Mesenchymal stem cell (in vitro differentiated cells and primary cell): ENCODE measurements at regions not wholly inside any gene's neighbourhood (a gene's known extent, or its start where the extent isn't known, plus 50 kb on each side); places are given as distances from the start of the nearest gene placed in this dataset.

ENCODE experiments used
- DNase-seq: peaks from one replicate; pipeline ENCODE4 v3.0.0-alpha.2; 2013
- H2AFZ ChIP-seq: one replicate; pipeline ENCODE4 v1.6.1; 2013; ENCODE audit warnings: low read depth, mild to moderate bottlenecking, control low read depth, inconsistent platforms, low read length, moderate library complexity
- H2AK5ac ChIP-seq: 2 replicates; pipeline ENCODE4 v1.6.1; 2013; ENCODE audit warnings: low read length, moderate library complexity, mild to moderate bottlenecking, inconsistent platforms; ENCODE audit not compliant: severe bottlenecking
- H2BK120ac ChIP-seq: one replicate; pipeline ENCODE4 v1.6.1; 2013; ENCODE audit warnings: low read depth, mild to moderate bottlenecking, inconsistent platforms, low read length, moderate library complexity
- H2BK12ac ChIP-seq, 2 experiments: one replicate each; pipeline ENCODE4 v1.6.1; 2013; ENCODE audit warnings: inconsistent platforms in 2 of 2, low read length in 2 of 2, mild to moderate bottlenecking in 2 of 2, moderate library complexity in 2 of 2, control low read depth in 1 of 2
- H2BK15ac ChIP-seq: one replicate; pipeline ENCODE4 v1.6.1; 2013; ENCODE audit warnings: mild to moderate bottlenecking, low read depth, inconsistent platforms; ENCODE audit not compliant: poor library complexity, severe bottlenecking
- H2BK5ac ChIP-seq: 2 replicates; pipeline ENCODE4 v1.6.1; 2013; ENCODE audit warnings: low read depth, mild to moderate bottlenecking, low read length, control low read depth, inconsistent platforms; ENCODE audit not compliant: poor library complexity, severe bottlenecking
- H3K14ac ChIP-seq, 2 experiments: one replicate each; pipeline ENCODE4 v1.6.1; 2013; ENCODE audit warnings: inconsistent platforms in 2 of 2, low read length in 2 of 2, control low read depth in 1 of 2, mild to moderate bottlenecking in 1 of 2, moderate library complexity in 1 of 2
- H3K18ac ChIP-seq, 2 experiments: one replicate each; pipeline ENCODE4 v1.6.1; 2013; ENCODE audit warnings: inconsistent platforms in 2 of 2, low read length in 2 of 2, control low read depth in 1 of 2, low read depth in 1 of 2, mild to moderate bottlenecking in 1 of 2
- H3K23ac ChIP-seq, 2 experiments: one replicate each; pipeline ENCODE4 v1.6.1; 2013; ENCODE audit warnings: inconsistent platforms in 2 of 2, low read length in 2 of 2, mild to moderate bottlenecking in 2 of 2, moderate library complexity in 2 of 2, control low read depth in 1 of 2
- H3K27ac ChIP-seq: 2 replicates; pipeline ENCODE4 v1.5.1; 2013; ENCODE audit warnings: mild to moderate bottlenecking, moderate library complexity, low read length, control low read depth, inconsistent platforms; ENCODE audit not compliant: poor library complexity, severe bottlenecking
- H3K27me3 ChIP-seq, 2 experiments: 2 replicates each; pipeline versions ENCODE4 v1.6.1 to v1.7.0; 2013; ENCODE audit warnings: low read length in 2 of 2, mild to moderate bottlenecking in 2 of 2, moderate library complexity in 2 of 2, control low read depth in 1 of 2, inconsistent platforms in 1 of 2; ENCODE audit not compliant: control insufficient read depth in 1 of 2, insufficient read depth in 1 of 2
- H3K36me3 ChIP-seq, 2 experiments: 2 replicates each; pipeline versions ENCODE4 v1.6.1 to v1.7.0; 2013; ENCODE audit warnings: low read length in 2 of 2, control low read depth in 1 of 2, inconsistent platforms in 1 of 2, low read depth in 1 of 2, mild to moderate bottlenecking in 1 of 2; ENCODE audit not compliant: insufficient read depth in 2 of 2, control insufficient read depth in 1 of 2
- H3K4ac ChIP-seq, 2 experiments: one replicate each; pipeline ENCODE4 v1.6.1; 2013; ENCODE audit warnings: inconsistent platforms in 2 of 2, low read length in 2 of 2, mild to moderate bottlenecking in 2 of 2, moderate library complexity in 2 of 2, control low read depth in 1 of 2, low read depth in 1 of 2
- H3K4me1 ChIP-seq: 2 replicates; pipeline ENCODE4 v1.6.1; 2013; ENCODE audit warnings: low read depth, low read length, control low read depth; ENCODE audit not compliant: control insufficient read depth, insufficient read depth
- H3K4me2 ChIP-seq: 2 replicates; pipeline ENCODE4 v1.6.1; 2013; ENCODE audit warnings: low read length, mild to moderate bottlenecking, inconsistent platforms; ENCODE audit not compliant: poor library complexity, severe bottlenecking
- H3K4me3 ChIP-seq, 2 experiments: 2 replicates each; pipeline versions ENCODE4 v1.5.1 to v1.7.0; 2013; ENCODE audit warnings: low read length in 2 of 2, mild to moderate bottlenecking in 2 of 2, control low read depth in 1 of 2, low read depth in 1 of 2; ENCODE audit not compliant: insufficient read depth in 1 of 2
- H3K79me1 ChIP-seq: replicated peaks from 2 replicates; pipeline ENCODE4 v1.6.1; 2013; ENCODE audit warnings: mild to moderate bottlenecking, control low read depth, low read length, inconsistent platforms; ENCODE audit not compliant: poor library complexity, severe bottlenecking
- H3K9ac ChIP-seq: 2 replicates; pipeline ENCODE4 v1.7.0; 2013; ENCODE audit warnings: mild to moderate bottlenecking, low read length, moderate library complexity
- H3K9me3 ChIP-seq: 2 replicates; pipeline ENCODE4 v1.7.0; 2013; ENCODE audit warnings: mild to moderate bottlenecking, low read length; ENCODE audit not compliant: control insufficient read depth
- H4K8ac ChIP-seq: one replicate; pipeline ENCODE4 v1.6.1; 2013; ENCODE audit warnings: inconsistent platforms, mild to moderate bottlenecking, low read length, moderate library complexity
- H4K91ac ChIP-seq: one replicate; pipeline ENCODE4 v1.6.1; 2013; ENCODE audit warnings: mild to moderate bottlenecking, low read length, inconsistent platforms
- WGBS: methylation state at CpG from one replicate; pipeline ENCODE4 v1.1.7; 2013; ENCODE audit warnings: mixed read lengths; 5-methylcytosine and 5-hydroxymethylcytosine counted together

DNA sequence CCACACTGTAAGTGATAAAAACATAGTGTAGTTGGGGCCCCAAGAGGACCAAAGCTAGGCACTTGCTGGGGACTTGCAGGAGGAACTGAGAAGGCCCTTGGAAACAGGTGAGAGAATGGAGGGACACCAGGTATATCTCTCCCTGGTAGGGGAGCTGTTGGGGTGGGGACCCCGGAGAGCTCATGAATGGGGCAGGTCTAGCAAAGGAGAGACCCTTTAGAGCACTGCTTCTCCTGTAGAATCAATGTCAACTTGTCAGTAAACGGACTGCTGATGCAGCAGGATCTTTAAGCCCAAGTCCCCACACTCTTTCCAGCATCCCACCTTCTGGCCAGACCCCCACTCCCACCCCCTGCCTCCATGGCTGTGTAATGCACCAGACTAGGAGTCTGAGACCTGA, 109.6 kb upstream of the THY1 start:
- no peaks in the 10 kb centered on the region for H3K79me1 ChIP-seq
- H2BK5ac ChIP-seq = no peak overlapping the region
- H3K9ac ChIP-seq = no peak overlapping the region
- no peak overlapping the region for H3K27ac ChIP-seq
- no peak overlapping the region for H3K14ac ChIP-seq
- no peak overlapping the region for H2BK15ac ChIP-seq
- no peak overlapping the region for H3K4me2 ChIP-seq
- H3K4me3 ChIP-seq = no peak overlapping the region
- WGBS = 60% methylated on average over 2 of the region's 2 CpGs
- no peak overlapping the region for H2AK5ac ChIP-seq
- no peak overlapping the region for H2AFZ ChIP-seq
- H3K4me1 ChIP-seq = peaks cover 2% of the 10 kb centered on the region
- no peak overlapping the region for H2BK12ac ChIP-seq
- H2BK120ac ChIP-seq = no peak overlapping the region
- no peaks in the 10 kb centered on the region for H3K36me3 ChIP-seq
- no peak overlapping the region for H4K8ac ChIP-seq
- H3K27me3 ChIP-seq = peaks cover 63 to 64% of the 10 kb centered on the region in 2 experiments
- H3K23ac ChIP-seq = no peak overlapping the region
- H3K4ac ChIP-seq = no peak overlapping the region
- no peak overlapping the region for H4K91ac ChIP-seq
- H3K18ac ChIP-seq = no peak overlapping the region
- DNase-seq = no peak
- H3K9me3 ChIP-seq = no peaks in the 10 kb centered on the region

DNA sequence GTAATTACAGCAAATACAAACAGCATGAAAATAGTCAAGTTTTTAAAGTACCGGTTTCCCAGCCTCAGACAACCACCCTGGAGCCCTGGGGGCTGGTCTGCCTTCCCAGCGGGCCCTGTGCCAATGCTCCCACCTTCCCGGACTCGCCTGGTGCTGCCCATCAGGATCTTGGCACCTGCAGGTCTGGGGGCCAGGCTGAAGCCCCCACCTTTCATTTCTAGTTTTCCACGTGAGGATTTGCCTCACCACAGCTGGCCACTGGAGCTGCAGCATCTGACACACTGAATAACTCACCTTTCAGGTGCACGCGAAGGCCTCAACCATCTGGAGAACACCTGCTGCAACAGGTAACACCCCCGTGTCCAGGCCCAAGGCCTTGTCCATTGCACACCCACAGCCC, 108.7 kb upstream of the THY1 start:
- H3K14ac ChIP-seq = no peak overlapping the region
- DNase-seq = no peak
- H3K18ac ChIP-seq = no peak overlapping the region

DNA sequence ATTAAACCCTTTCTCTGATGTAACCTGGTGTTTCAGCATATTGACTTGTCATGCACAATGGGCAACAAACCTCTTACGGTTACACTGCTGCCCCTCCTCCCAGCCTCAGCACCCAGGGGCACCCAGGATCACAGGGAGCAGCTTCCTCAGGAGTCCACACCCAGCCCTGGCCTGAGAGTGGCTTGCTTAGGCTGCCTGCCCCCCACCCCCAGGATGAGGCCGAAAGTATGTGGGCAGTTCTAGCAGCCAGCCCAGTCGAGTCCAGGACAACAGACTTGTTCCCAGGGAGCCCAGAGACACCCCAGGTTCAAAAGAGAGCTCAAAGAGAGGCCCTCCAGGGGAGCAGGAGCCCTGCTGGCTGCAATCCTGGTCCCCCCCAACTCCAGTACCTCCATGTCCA, 108.1 kb upstream of the THY1 start:
- Histone ChIP-seq H2BK5ac (no peak overlapping the region), H3K23ac (no peak overlapping the region), H3K36me3 (no peaks in the 10 kb centered on the region), H3K27ac (no peak overlapping the region), H3K9me3 (no peaks in the 10 kb centered on the region), H3K18ac (no peak overlapping the region), H4K91ac (no peak overlapping the region), H2BK12ac (no peak overlapping the region), H3K4me2 (no peak overlapping the region), H3K4ac (no peak overlapping the region), H3K27me3 (peaks cover 48 to 60% of the 10 kb centered on the region in 2 experiments), H2AK5ac (no peak overlapping the region), H2AFZ (no peak overlapping the region), H2BK120ac (no peak overlapping the region), H3K14ac (no peak overlapping the region), H2BK15ac (no peak overlapping the region), H3K9ac (no peak overlapping the region), H4K8ac (no peak overlapping the region), H3K4me1 (peaks cover 2% of the 10 kb centered on the region), H3K79me1 (no peaks in the 10 kb centered on the region), H3K4me3 (no peak overlapping the region)
- WGBS = 76% methylated on average over 3 of the region's 3 CpGs
- no peak for DNase-seq

More for the DNA sequence above, 108.7 kb upstream of the THY1 start:
- no peak overlapping the region for H2BK120ac ChIP-seq
- H3K4ac ChIP-seq = no peak overlapping the region
- no peak overlapping the region for H3K4me2 ChIP-seq
- H2BK12ac ChIP-seq = no peak overlapping the region
- H3K9me3 ChIP-seq = no peaks in the 10 kb centered on the region
- no peaks in the 10 kb centered on the region for H3K79me1 ChIP-seq
- H3K36me3 ChIP-seq = no peaks in the 10 kb centered on the region
- H2AFZ ChIP-seq = no peak overlapping the region
- H3K4me3 ChIP-seq = no peak overlapping the region
- WGBS = 83% methylated on average over 8 of the region's 8 CpGs
- no peak overlapping the region for H4K8ac ChIP-seq
- no peak overlapping the region for H4K91ac ChIP-seq
- H3K9ac ChIP-seq = no peak overlapping the region
- H2AK5ac ChIP-seq = no peak overlapping the region
- peaks cover 53 to 59% of the 10 kb centered on the region in 2 experiments for H3K27me3 ChIP-seq
- H2BK5ac ChIP-seq = no peak overlapping the region
- peaks cover 2% of the 10 kb centered on the region for H3K4me1 ChIP-seq
- no peak overlapping the region for H3K27ac ChIP-seq
- H2BK15ac ChIP-seq = no peak overlapping the region
- no peak overlapping the region for H3K23ac ChIP-seq

DNA sequence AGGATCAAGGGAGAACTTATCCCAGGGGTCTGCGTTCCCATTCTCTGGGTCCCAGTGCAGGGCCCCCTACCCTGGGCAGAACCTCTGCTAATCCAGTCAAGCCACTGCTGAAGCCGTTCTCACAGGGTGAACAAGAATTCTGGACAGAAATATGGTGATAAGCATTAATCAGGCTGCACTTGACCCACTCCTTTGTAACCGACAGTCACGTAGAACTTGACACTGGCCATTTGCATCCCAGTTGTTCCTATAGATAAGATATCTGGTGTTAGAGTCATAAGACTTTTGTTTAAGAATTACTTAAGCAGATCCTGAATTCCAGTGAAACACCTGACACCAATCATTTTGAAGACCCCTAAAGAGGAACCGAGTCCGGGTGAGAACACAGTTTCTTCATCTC, 107.5 kb upstream of the THY1 start:
- no peak overlapping the region for H2BK15ac ChIP-seq
- H2AFZ ChIP-seq = no peak overlapping the region
- H2BK120ac ChIP-seq = no peak overlapping the region
- H3K14ac ChIP-seq = no peak overlapping the region
- WGBS = 81% methylated on average over 6 of the region's 6 CpGs
- no peak overlapping the region for H2BK5ac ChIP-seq
- peaks cover 48 to 66% of the 10 kb centered on the region in 2 experiments for H3K27me3 ChIP-seq
- H3K4me1 ChIP-seq = peaks cover 2% of the 10 kb centered on the region
- DNase-seq = no peak
- no peak overlapping the region for H3K18ac ChIP-seq
- H3K9me3 ChIP-seq = no peaks in the 10 kb centered on the region
- no peak overlapping the region for H3K4ac ChIP-seq
- H2AK5ac ChIP-seq = no peak overlapping the region
- no peak overlapping the region for H2BK12ac ChIP-seq
- H3K23ac ChIP-seq = no peak overlapping the region
- H3K79me1 ChIP-seq = no peaks in the 10 kb centered on the region
- no peak overlapping the region for H3K9ac ChIP-seq
- no peak overlapping the region for H3K27ac ChIP-seq
- H3K4me2 ChIP-seq = no peak overlapping the region
- H3K4me3 ChIP-seq = no peak overlapping the region
- no peak overlapping the region for H4K91ac ChIP-seq
- H3K36me3 ChIP-seq = no peaks in the 10 kb centered on the region
- H4K8ac ChIP-seq = no peak overlapping the region
